Mononuclear cell (primary cell): ENCODE measurements at regions not wholly inside any gene's neighbourhood (a gene's known extent, or its start where the extent isn't known, plus 50 kb on each side); places are given as distances from the start of the nearest gene placed in this dataset.

Experiments used
- H3K27me3 ChIP-seq: 2 replicates; pipeline ENCODE4 v1.6.0; 2011; ENCODE audit warnings: low read length, control low read depth; ENCODE audit not compliant: insufficient read depth
- H3K4me1 ChIP-seq: 2 replicates; pipeline ENCODE4 v1.5.1; 2011; ENCODE audit warnings: mild to moderate bottlenecking, low read length, control low read depth; ENCODE audit not compliant: insufficient read depth
- H3K4me3 ChIP-seq: 2 replicates; pipeline ENCODE4 v1.5.1; 2011; ENCODE audit warnings: mild to moderate bottlenecking, low read length, moderate library complexity
- H3K9me3 ChIP-seq: 2 replicates; pipeline ENCODE4 v1.5.1; 2011; ENCODE audit warnings: low read depth, mild to moderate bottlenecking, control low read depth, low read length

DNA sequence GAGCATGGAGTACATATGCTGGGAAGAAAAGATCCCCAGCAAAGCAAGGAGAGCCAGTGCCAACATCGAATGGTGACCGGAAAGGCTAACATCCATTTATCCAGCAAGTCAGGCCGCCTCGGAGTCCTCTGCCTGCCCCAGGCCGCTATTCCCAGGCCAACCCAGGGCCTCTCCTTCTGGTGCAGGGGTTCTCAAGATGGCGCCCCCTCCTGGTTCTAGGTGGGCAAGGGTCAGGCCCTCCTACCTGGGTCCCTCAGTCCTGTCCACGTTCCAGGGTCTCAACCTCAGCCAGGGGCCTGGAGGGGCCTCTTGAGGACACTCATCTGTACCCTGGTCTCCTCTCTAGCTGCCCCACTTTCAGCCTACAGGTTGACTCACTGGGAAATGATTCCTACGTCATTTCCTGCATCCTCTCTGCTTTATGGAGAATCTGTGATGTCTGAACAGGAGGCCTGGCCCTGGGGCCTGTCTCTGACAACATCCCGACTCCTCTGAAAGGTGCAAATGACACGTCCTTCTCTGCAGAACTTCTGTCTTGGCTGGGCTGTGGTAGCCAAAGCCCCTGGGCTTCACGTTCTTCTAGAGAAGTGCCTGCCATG is 145.3 kb downstream of the PSMG1 start:
- H3K4me1 ChIP-seq = peaks cover 9% of the 10 kb centered on the region
- no peaks in the 10 kb centered on the region for H3K9me3 ChIP-seq
- H3K27me3 ChIP-seq = no peaks in the 10 kb centered on the region
- no peak overlapping the region for H3K4me3 ChIP-seq

DNA sequence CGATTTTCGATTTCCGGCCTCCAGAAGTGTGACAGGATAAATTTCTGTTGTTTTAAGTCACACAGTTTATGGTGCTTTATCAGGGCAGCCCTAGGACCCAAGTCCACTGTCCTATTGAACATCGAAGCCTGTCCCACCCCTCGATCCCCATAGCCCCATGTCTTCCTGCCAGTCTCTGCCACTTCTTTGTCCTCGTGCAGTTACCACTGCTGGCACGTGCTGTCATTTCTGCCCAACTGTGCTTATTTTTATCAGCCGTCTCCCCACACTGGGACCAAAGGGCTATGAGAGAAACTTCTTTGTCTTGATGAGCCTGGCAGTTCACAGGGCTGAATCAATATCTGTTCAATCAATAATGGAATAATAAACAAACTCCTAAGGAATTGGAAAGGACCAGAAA is 146.7 kb downstream of the PSMG1 start:
- H3K4me1 ChIP-seq = peaks cover 9% of the 10 kb centered on the region
- no peak overlapping the region for H3K4me3 ChIP-seq

GRCh38 chr21:39034590-39035536 is 148.4 kb downstream of the PSMG1 start:
- no peaks in the 10 kb centered on the region for H3K9me3 ChIP-seq

More for the DNA sequence above, 146.7 kb downstream of the PSMG1 start:
- Histone ChIP-seq H3K9me3 (no peaks in the 10 kb centered on the region), H3K27me3 (no peaks in the 10 kb centered on the region)

GRCh38 chr21:39033878-39034589 is 149.2 kb downstream of the PSMG1 start:
- Histone ChIP-seq H3K4me1 (no peaks in the 10 kb centered on the region), H3K9me3 (no peaks in the 10 kb centered on the region), H3K27me3 (no peaks in the 10 kb centered on the region), H3K4me3 (no peak overlapping the region)

More at GRCh38 chr21:39034590-39035536, 148.4 kb downstream of the PSMG1 start:
- no peaks in the 10 kb centered on the region for H3K27me3 ChIP-seq
- H3K4me3 ChIP-seq = no peak overlapping the region
- H3K4me1 ChIP-seq = no peaks in the 10 kb centered on the region

GRCh38 chr21:39029900-39030884 is 153.1 kb downstream of the PSMG1 start:
- no peaks in the 10 kb centered on the region for H3K4me1 ChIP-seq

GRCh38 chr21:39029086-39029755 is 154.0 kb downstream of the PSMG1 start:
- Histone ChIP-seq H3K4me1 (no peaks in the 10 kb centered on the region), H3K9me3 (no peaks in the 10 kb centered on the region), H3K27me3 (no peaks in the 10 kb centered on the region), H3K4me3 (no peak overlapping the region)

More at GRCh38 chr21:39029900-39030884, 153.1 kb downstream of the PSMG1 start:
- Histone ChIP-seq H3K9me3 (no peaks in the 10 kb centered on the region), H3K4me3 (no peak overlapping the region), H3K27me3 (no peaks in the 10 kb centered on the region)

- Histone ChIP-seq H3K4me1 (peaks cover 9% of the 10 kb centered on the region), H3K27me3 (no peaks in the 10 kb centered on the region), H3K9me3 (no peaks in the 10 kb centered on the region), H3K4me3 (no peak overlapping the region)
Measured at GRCh38 chr21:39025198-39025597, 158.1 kb downstream of the PSMG1 start.

DNA sequence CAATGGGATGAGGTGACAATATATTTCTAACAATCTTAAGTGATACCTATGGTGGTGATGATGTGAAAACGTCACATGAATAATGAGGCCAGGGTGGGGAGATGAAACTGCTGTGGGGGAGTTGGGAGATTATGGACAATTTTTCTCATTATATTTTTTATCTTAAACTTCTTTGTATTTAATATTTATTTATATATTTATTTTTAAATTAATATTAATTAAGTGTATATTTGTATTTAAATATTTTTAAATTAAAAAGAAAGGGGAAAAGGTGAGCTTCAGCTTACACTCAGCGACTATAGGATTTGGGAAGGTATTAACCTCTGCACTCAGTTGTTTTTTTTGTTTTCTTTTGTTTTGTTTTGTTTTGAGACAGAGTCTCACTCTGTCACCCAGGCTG is 158.7 kb downstream of the PSMG1 start:
- no peaks in the 10 kb centered on the region for H3K27me3 ChIP-seq
- no peak overlapping the region for H3K4me3 ChIP-seq
- peaks cover 9% of the 10 kb centered on the region for H3K4me1 ChIP-seq
- no peaks in the 10 kb centered on the region for H3K9me3 ChIP-seq

GRCh38 chr21:39022863-39023693 is 160.2 kb downstream of the PSMG1 start:
- Histone ChIP-seq H3K4me3 (no peak overlapping the region), H3K27me3 (no peaks in the 10 kb centered on the region), H3K4me1 (peaks cover 11% of the 10 kb centered on the region), H3K9me3 (no peaks in the 10 kb centered on the region)

DNA sequence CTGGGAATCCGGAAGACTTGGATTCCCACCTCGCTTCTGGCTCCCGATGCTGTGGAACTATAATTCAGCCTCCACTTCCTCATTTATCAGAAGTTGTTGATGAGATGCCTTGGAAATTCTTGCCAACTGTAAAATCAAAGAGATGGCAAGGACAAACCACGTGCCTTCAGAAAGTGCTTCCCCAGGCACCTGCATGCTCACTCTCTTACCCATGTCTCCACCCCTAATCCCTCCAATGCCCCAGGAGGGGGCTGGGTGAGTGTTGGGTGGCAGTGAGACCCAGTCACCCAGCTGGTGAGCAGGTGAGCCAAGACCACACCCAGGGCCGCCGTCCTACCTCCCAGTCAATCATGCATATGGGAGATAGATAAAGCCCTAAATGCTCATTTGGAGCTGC is 160.8 kb downstream of the PSMG1 start:
- H3K27me3 ChIP-seq = no peaks in the 10 kb centered on the region
- no peak overlapping the region for H3K4me3 ChIP-seq
- H3K9me3 ChIP-seq = no peaks in the 10 kb centered on the region
- H3K4me1 ChIP-seq = peaks cover 17% of the 10 kb centered on the region

DNA sequence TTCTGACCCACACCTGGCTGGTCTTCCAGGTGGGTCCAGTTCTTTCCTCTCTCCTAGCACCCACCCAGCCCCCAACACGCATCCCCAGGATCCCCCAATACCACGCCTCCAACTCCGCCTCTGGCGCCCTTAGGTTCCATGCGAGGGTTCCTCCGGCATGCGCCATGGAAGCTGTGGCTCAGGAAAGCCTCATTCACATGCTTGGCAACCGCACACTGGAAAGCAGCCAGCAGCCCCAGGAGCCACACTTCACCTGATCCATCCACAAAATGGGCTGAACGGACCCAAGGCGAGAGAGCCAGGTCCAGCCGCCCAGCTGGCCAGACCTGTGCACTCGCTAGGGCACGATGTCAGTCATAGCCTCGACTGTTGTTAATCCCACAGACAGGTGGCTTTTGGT is 161.2 kb downstream of the PSMG1 start:
- Histone ChIP-seq H3K27me3 (no peaks in the 10 kb centered on the region), H3K4me3 (no peak overlapping the region), H3K9me3 (no peaks in the 10 kb centered on the region), H3K4me1 (peaks cover 21% of the 10 kb centered on the region)

- Histone ChIP-seq H3K4me1 (peaks cover 27% of the 10 kb centered on the region), H3K27me3 (no peaks in the 10 kb centered on the region), H3K4me3 (no peak overlapping the region), H3K9me3 (no peaks in the 10 kb centered on the region)
Measured at GRCh38 chr21:39021478-39021832, 161.8 kb downstream of the PSMG1 start.

- Histone ChIP-seq H3K4me3 (no peak overlapping the region), H3K27me3 (no peaks in the 10 kb centered on the region), H3K9me3 (no peaks in the 10 kb centered on the region), H3K4me1 (peaks cover 32% of the 10 kb centered on the region)
Measured at GRCh38 chr21:39020751-39021477, 162.3 kb downstream of the PSMG1 start.
